GM18868 (cell line): ENCODE measurements at regions not wholly inside any gene's neighbourhood (a gene's known extent, or its start where the extent isn't known, plus 50 kb on each side); places are given as distances from the start of the nearest gene placed in this dataset.
A peak's percentile ranks its signal among the peaks of the same experiment; 100 is the strongest.
"Not testable (repeated sequence)": the region's sequence is repeated elsewhere in the genome, so short reads cannot be mapped to it uniquely, and the experiment has no call there.

Source experiments
- ATAC-seq: cut with Tn5 transposase; IDR thresholded peaks from one replicate; pipeline ENCODE4 v1.9.1; 2021; ENCODE audit warnings: mild to moderate bottlenecking, moderate library complexity; ENCODE audit not compliant: unreplicated experiment

- no peak for ATAC-seq
These were observed 139.1 kb downstream of the AHR start for GRCh38 chr7:17437586-17437985.

- not testable (repeated sequence) for ATAC-seq
These were observed 141.8 kb downstream of the AHR start for GRCh38 chr7:17440025-17440784.

DNA sequence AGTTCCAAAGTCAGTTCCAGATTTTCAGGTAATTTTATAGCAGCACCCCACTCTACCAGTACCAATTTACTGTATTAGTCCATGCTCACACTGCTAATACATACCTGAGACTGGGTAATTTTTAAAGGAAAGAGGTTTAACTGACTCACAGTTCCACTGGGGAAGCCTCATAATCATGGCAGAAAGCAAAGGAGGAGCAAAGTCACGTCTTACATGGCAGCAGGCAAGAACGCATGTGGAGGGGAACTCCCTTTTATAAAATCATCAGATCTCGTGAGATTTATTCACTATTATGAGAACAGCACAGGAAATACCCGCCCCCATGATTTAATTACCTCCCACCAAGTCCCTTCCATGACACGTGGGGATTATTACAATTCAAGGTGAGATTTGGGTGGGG lies 142.4 kb downstream of the AHR start:
- ATAC-seq = no peak

DNA sequence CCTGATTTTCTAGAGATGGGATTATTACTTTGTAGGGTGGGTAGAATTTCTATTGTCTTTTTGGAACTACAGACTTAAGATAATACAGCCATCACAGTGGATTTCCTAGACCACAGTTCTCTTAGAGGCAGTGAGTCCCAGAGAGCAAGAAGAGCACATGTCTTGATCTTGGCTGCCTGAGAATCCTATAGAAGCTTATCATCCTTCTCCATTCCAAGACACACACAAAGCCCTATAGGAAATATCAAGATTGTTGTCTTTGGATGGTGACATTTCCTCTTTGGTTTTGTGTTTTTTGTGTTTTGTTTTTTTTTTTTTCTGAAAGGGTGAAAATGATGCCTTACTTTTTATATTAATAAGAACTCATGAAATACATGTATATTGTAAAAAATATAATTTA lies 143.1 kb downstream of the AHR start:
- ATAC-seq = no peak

GRCh38 chr7:17444151-17444550 lies 145.7 kb downstream of the AHR start:
- ATAC-seq = no peak

DNA sequence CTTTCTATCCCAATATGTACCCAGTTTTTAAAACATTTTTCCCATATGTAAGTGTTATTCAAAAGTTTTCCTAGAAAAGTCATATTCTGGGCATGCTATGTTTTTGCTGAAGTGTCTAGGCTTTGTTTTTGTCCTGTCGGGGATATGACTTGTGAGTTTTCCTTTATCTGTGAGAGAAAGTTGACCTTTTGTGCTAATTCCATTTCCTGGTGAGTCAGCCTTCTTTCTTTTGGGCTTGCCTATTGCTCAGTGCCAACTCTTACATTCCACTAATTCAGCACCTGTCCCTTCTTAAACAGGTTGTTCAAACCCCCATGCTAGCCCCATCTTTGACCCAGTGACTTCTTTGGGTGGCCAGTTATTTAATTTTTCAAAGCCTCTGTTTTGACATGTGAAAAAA lies 146.2 kb downstream of the AHR start:
- no peak for ATAC-seq

DNA sequence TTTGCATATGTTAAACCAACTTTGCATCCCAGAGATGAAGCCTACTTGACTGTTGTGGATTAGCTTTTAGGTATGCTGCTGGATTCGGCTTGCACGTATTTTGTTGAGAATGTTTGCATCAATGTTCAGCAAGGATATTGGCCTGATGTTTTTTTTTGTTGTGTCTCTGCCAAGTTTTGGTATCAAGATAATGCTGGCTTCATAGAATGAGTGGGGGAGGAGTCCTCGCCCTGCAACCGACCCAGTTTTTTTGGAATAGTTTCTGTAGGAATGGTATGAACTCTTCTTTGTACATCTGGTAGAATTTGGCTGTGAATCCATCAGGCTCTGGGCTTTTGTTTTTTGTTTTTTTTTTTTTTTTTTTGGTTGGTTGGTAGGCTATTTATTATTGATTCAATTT lies 147.9 kb downstream of the AHR start:
- ATAC-seq = no peak

- ATAC-seq = no peak
These were observed 149.5 kb downstream of the AHR start for GRCh38 chr7:17447728-17448478.

DNA sequence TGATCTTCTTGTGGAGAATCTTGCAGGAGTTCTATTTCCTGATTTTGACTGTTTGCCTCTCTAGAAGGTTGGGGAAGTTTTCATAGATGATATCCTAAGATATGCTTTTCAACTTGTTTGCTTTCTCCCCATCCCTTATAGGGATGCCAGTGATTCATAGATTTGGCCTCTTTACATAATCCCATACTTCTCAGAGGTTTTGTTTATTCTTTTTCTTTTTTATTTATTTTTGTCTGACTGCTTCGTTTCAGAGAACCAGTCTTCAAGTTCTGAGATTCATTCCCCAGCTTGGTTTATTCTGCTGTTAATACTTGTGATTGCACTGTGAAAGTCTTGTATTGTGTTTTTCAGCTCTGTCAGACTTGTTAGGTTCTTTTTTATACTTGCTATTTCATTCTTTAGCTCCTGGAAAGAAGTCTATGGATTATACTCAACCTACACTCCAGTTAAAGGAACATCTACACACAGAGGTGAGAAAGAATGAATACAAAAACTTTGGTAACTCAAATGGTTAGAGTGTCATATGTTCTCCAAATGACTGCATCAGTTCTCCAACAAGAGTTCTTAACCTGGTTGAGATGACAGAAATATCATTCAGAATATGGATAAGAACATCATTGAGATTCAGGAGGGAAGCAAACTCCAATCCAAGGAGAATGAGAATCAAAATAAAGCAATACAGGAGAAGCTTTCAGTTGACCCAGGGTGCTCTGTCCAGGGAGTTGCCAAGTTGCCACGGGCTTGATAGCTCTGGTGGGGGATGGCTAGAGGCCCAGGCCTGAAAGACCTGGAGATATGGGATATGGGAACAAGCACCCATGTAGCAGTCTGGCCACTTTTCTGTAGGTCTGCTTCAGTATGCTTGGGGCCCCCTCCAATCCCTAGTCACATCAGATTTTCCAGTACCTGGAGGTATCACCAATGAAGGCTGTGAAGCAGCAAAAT lies 150.3 kb downstream of the AHR start:
- ATAC-seq = no peak

GRCh38 chr7:17456541-17456940 lies 158.1 kb downstream of the AHR start:
- no peak for ATAC-seq

DNA sequence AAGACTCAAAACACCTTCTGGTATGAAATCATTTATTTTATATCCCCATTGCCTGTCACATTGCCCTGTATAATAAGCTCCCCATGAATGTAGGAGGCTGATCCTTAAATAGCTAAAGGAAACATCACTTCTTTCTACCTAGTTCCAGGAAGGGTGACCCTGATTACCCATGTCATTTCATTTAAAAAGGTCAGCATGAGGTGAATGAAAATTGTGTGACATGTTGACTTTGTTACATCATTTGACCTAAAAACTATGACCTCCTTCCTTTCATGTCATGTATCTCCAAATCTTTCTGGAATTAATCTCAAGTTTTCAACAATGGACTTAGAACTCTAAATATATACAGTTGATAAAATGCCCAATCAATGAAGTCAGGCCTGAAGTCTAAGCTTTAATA lies 161.5 kb downstream of the AHR start:
- no peak for ATAC-seq

GRCh38 chr7:17460665-17461064 lies 162.2 kb downstream of the AHR start:
- no peak for ATAC-seq

GRCh38 chr7:17462131-17462631 lies 163.7 kb downstream of the AHR start:
- no peak for ATAC-seq

- ATAC-seq = no peak
These were observed 165.1 kb downstream of the AHR start for GRCh38 chr7:17463511-17464085.

DNA sequence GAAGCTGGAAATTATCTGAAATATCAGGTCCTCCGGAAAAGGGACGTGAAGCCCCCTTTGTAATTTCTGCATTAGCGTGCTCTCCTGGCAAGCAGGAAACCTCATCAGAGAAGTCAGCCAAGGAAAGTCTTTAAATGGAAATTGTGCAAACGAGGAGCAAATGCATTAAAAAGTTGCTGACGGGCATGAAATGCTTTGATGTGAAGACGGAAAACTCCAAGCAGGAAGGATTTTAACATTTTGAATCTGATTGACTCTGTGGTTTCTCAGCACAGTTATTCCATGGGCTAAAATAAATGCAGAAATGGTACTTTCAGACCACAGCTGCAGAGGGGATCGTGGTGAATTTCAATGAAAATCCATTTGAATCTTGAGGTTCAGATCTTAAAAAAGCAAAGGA lies 167.8 kb downstream of the AHR start:
- no peak for ATAC-seq

- ATAC-seq = no peak
These were observed 169.0 kb downstream of the AHR start for GRCh38 chr7:17467386-17467945.

DNA sequence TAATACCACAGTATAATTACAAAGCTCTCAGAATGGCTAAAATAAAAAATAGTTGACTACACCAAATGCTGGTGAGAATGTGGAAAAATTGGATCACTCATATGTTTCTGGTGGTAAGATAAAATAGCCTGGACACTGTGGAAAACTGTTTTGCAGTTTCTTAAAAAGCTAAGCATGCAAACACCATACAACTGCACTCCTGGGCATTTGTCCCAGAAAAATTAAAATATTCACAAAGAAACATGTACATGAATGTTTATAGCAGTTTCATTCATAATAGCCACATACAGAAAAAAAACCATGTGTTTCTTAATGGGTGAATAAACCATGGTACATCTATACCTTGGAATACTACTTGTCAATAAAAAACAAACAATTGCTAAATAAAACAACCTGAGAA lies 172.9 kb downstream of the AHR start:
- no peak for ATAC-seq

DNA sequence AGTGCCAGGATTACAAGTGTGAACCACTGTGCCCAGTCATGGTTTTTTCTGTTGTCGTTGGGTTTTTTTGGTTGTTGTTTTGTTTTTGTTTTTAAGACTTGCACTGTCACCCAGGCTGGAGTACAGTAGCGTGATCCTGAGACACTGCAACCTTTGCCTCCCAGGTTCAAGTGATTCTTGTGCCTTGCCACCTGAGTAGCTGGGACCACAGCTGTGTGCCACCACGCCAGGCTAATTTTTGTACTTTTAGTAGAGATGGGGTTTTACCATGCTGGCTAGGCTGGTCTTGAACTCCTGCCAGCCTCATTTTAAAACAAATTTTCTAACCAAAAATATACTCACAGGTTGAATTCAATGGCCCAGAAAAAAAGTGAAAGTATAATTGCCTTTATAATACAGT lies 174.1 kb downstream of the AHR start:
- ATAC-seq = peak; percentile 28

- peak; percentile 63 for ATAC-seq
These were observed 174.5 kb downstream of the AHR start for GRCh38 chr7:17472939-17473338.

DNA sequence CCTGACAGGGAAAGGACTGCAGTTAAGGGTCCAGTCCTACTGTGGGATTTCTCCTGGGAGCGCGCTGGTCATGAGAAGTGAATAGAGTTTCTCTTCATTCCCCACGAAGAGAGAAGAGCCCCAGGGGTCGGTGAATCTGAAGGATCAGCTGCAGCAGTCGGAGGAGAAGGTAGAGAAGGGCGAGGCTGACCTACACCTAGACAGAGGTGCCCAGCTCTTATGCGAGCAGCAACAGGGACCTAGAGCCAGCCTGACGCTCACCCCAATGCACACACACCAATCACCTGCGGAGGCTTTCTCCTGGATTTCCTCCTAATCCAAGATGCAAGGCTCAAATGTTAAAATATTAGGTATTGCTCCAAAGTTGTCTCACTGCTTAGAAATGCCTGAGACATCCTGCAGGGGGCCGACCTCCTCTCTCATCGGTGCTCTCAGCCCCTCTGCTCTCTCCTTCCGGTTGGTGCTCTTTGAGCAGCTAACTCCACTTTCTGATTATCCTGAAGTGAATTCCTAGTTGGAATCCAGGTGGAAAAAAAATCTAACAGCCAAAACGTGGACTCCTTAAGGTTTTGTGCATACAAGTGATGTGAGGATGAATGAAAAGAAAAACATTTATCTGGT lies 176.4 kb downstream of the AHR start:
- ATAC-seq = no peak
